HFFc6 (cell line): ENCODE measurements at regions not wholly inside any gene's neighbourhood (a gene's known extent, or its start where the extent isn't known, plus 50 kb on each side); places are given as distances from the start of the nearest gene placed in this dataset.

Experiments
- DNase-seq: peaks from one replicate; pipeline ENCODE4 v3.0.0-alpha.2; 2018
- H3K27ac Mint-ChIP-seq: 2 replicates; pipeline ENCODE4 v1.8.0; 2020; ENCODE audit warnings: mild to moderate bottlenecking, mixed read lengths
- H3K27me3 Mint-ChIP-seq: 2 replicates; pipeline ENCODE4 v1.8.0; 2021; ENCODE audit warnings: mild to moderate bottlenecking, moderate library complexity, mixed read lengths; ENCODE audit not compliant: insufficient read depth
- H3K36me3 Mint-ChIP-seq: 2 replicates; pipeline ENCODE4 v1.8.0; 2021; ENCODE audit warnings: low read depth, mixed read lengths
- H3K4me1 Mint-ChIP-seq: 2 replicates; pipeline ENCODE4 v1.8.0; 2020; ENCODE audit warnings: low read depth, mixed read lengths
- H3K4me3 Mint-ChIP-seq: 2 replicates; pipeline ENCODE4 v1.8.0; 2020; ENCODE audit warnings: mild to moderate bottlenecking, moderate library complexity, mixed read lengths
- H3K9me3 Mint-ChIP-seq: 2 replicates; pipeline ENCODE4 v1.8.0; 2020; ENCODE audit warnings: mild to moderate bottlenecking, mixed read lengths
- TF ChIP-seq, protein P1 (sequence below): fragments of 200-600 bp; sonication (generic); IDR thresholded peaks from 2 replicates; pipeline ENCODE4 v1.5.0; 2021; ENCODE audit warnings: antibody characterized with exemption, mild to moderate bottlenecking

- no peaks in the 10 kb centered on the region; the same call in 1 of the 2 replicates for H3K27me3 Mint-ChIP-seq
- H3K9me3 Mint-ChIP-seq = no peaks in the 10 kb centered on the region
- H3K36me3 Mint-ChIP-seq = no peaks in the 10 kb centered on the region
- peaks cover 17% of the 10 kb centered on the region for H3K4me1 Mint-ChIP-seq
- H3K4me3 Mint-ChIP-seq = no peak overlapping the region
- TF ChIP-seq, protein P1, sequence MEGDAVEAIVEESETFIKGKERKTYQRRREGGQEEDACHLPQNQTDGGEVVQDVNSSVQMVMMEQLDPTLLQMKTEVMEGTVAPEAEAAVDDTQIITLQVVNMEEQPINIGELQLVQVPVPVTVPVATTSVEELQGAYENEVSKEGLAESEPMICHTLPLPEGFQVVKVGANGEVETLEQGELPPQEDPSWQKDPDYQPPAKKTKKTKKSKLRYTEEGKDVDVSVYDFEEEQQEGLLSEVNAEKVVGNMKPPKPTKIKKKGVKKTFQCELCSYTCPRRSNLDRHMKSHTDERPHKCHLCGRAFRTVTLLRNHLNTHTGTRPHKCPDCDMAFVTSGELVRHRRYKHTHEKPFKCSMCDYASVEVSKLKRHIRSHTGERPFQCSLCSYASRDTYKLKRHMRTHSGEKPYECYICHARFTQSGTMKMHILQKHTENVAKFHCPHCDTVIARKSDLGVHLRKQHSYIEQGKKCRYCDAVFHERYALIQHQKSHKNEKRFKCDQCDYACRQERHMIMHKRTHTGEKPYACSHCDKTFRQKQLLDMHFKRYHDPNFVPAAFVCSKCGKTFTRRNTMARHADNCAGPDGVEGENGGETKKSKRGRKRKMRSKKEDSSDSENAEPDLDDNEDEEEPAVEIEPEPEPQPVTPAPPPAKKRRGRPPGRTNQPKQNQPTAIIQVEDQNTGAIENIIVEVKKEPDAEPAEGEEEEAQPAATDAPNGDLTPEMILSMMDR = no peak
- H3K27ac Mint-ChIP-seq = no peak overlapping the region
- no peak for DNase-seq
Measured at GRCh38 chr1:98172022-98172421, 251.2 kb upstream of the DPYD start.

DNA sequence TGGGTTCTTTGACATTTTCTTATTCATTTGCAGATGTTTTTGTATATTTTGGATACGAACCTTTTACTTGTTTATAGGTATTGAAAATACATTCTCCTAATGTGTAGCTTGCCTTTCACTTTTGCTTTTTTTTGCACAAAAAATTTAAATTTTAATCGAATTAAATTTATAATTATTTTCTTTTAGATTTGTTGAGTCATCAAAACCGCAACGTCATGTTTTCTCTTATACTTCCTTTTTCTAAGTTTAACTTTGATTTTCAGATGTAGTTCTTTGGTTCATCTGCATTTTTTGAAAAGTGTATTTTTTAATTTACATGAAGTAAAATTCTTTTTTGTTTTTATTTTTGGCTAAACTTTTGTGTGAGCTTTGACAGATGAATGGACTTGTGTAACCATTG, 243.7 kb upstream of the DPYD start:
- H3K9me3 Mint-ChIP-seq = no peaks in the 10 kb centered on the region
- H3K36me3 Mint-ChIP-seq = 0 out of 2 replicates have a peak, but pooled peaks cover 4% of the 10 kb centered on the region
- no peak for DNase-seq
- peaks cover 4% of the 10 kb centered on the region; the same call in 1 of the 2 replicates for H3K4me1 Mint-ChIP-seq
- no peak overlapping the region for H3K4me3 Mint-ChIP-seq
- H3K27ac Mint-ChIP-seq = no peak overlapping the region
- no peaks in the 10 kb centered on the region for H3K27me3 Mint-ChIP-seq
- TF ChIP-seq, protein P1 = no peak

- H3K27me3 Mint-ChIP-seq = no peaks in the 10 kb centered on the region
- DNase-seq = peak; percentile 55
- H3K4me1 Mint-ChIP-seq = peaks cover 38% of the 10 kb centered on the region
- peaks cover 16% of the 10 kb centered on the region for H3K9me3 Mint-ChIP-seq
- H3K36me3 Mint-ChIP-seq = peaks cover 20% of the 10 kb centered on the region
- peak overlapping the region; percentile 88 for H3K27ac Mint-ChIP-seq
- TF ChIP-seq, protein P1 = no peak
- H3K4me3 Mint-ChIP-seq = peak overlapping the region; percentile 62
Measured at GRCh38 chr1:98157524-98158313, 236.9 kb upstream of the DPYD start.

DNA sequence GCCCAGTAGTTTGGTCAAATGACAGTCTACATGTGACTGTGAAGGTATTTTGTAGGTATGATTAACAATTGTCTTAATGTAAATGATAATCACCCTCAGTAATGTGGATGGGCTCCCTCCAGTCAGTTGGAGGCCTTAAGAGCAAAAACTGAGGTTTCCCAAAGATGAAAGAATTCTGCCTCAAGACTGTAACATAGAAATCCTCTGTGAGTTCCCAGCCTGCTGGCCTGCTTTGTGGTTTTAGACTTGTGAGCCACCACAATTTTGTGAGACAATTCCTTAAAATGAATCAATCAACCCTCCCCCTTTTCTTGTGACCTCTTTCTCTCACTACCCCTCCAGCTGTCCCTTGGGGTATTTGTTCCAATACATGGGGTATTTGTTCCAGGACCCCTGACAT, 226.4 kb upstream of the DPYD start:
- TF ChIP-seq, protein P1 = no peak
- Mint-ChIP-seq H3K27ac (no peak overlapping the region), H3K4me1 (peaks cover 10% of the 10 kb centered on the region; the same call in 1 of the 2 replicates), H3K27me3 (no peaks in the 10 kb centered on the region; the same call in 1 of the 2 replicates), H3K9me3 (peaks cover 6% of the 10 kb centered on the region; the same call in 1 of the 2 replicates), H3K4me3 (no peak overlapping the region), H3K36me3 (peaks cover 14% of the 10 kb centered on the region; the same call in 1 of the 2 replicates)
- no peak for DNase-seq

GRCh38 chr1:98145655-98146054, 224.8 kb upstream of the DPYD start:
- no peak overlapping the region for H3K27ac Mint-ChIP-seq

More at GRCh38 chr1:98145655-98146054, 224.8 kb upstream of the DPYD start:
- no peak for DNase-seq
- TF ChIP-seq, protein P1 = no peak
- Mint-ChIP-seq H3K27me3 (no peaks in the 10 kb centered on the region), H3K4me1 (peaks cover 10% of the 10 kb centered on the region; the same call in 1 of the 2 replicates), H3K9me3 (no peaks in the 10 kb centered on the region), H3K4me3 (no peak overlapping the region), H3K36me3 (no peaks in the 10 kb centered on the region)
